ENCODE measurements at regions not wholly inside any gene's neighbourhood (a gene's known extent, or its start where the extent isn't known, plus 50 kb on each side); places are given as distances from the start of the nearest gene placed in this dataset.

GRCh38 chr7:35565927-35566326 is 129.0 kb downstream of the HERPUD2 start (continued):
- no peak for TF ChIP-seq HMGN3 (IDR thresholded peaks at IDR 0.05; ENCODE audit: borderline replicate concordance, extremely low read depth, insufficient read length, low read depth, low read length)
- no peak for TF ChIP-seq RAD51 (IDR thresholded peaks at IDR 0.05; ENCODE audit: borderline replicate concordance, low read depth)
- TF ChIP-seq, protein P1, sequence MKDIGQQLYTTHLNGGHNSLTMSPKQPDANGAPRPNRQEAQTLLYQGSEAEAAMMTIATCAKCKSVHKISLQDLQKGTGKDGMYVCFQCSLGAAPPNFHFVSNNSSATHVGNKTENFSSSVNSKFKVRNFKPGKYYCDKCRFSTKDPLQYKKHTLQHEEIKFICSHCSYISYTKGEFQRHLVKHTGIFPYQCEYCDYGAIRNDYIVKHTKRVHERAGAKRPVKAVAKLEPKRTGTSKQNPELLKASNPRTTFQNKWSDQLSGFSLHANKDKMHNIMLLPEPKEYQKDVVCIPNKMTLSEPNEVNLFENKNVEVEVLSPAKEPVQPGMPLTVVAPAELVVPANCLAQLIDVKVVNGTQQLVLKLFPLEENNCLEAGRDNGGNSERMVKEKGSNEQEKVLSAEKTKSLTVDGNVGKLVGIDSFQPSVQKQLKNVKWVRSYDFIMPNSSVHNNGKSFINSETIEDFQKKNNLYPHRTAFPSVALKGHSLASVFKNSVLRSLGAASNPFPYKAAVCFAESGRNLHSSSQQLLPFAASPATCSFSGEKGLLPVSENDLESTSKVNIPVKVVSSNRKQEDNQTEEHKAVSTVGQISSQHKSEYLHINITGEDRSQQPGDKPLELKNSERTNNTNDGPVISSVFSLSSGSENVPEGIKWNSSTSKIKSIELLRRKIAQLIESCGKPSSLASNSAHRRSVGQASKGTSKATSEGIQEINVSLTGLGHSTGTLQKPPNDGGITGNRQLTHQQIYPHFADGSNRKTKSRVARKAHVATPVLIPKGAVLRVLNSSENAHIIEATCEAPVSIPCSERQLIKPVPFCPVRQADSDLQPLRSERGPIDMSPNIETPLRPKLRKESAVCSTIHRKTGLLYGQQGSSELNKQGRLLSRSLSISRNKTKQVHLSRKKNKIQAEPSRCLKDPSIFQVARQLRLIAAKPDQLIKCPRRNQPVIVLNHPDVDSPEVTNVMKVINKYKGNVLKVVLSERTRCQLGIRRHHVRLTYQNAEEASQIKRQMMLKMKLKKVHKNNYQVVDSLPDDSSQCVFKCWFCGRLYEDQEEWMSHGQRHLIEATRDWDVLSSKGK (CRISPR knock-in tag; IDR thresholded peaks at IDR 0.05): no peak
- no peak for TF ChIP-seq SMARCE1 (IDR thresholded peaks at IDR 0.05)
- TF ChIP-seq ZNF507 (tag; conservative IDR thresholded peaks at IDR 0.05): no peak
- no peak for TF ChIP-seq NR2F6 (CRISPR knock-in tag; IDR thresholded peaks at IDR 0.05)

GRCh38 chr7:35558841-35559240 is 136.1 kb downstream of the HERPUD2 start:
- intact Hi-C loops (cut with micrococcal nuclease): no loop called here
- no peaks in the 10 kb centered on the region for H3K4me1 ChIP-seq (replicated peaks in 1 of 2; ENCODE audit: control insufficient read depth in 2 of 2, insufficient read depth in 2 of 2, low read length in 2 of 2)
- no peak overlapping the region for H3K27ac ChIP-seq (ENCODE audit: extremely low read depth, low read depth, low read length)
- ChIA-PET CTCF (ENCODE audit: low intra/inter-chr PET ratio) (no interaction called here), POLR2A (no interaction called here)
- WGBS (ENCODE audit: insufficient coverage, low coverage, missing lambda C conversion rate): 0% methylated on average over 3 of the region's 4 CpGs
- H3K36me3 ChIP-seq (ENCODE audit: control insufficient read depth, insufficient read depth, low read length): no peaks in the 10 kb centered on the region
- no peak overlapping the region for H3K9ac ChIP-seq (ENCODE audit: insufficient read depth in 1 of 2, low read depth in 2 of 2, low read length in 2 of 2)
- no TSS peak for BruUV-seq (replicated peaks)
- no peaks in the 10 kb centered on the region for H3K79me2 ChIP-seq (ENCODE audit: control insufficient read depth, insufficient read depth, low read length)
- H3K9me1 ChIP-seq (ENCODE audit: control insufficient read depth, insufficient read depth, low read length): no peaks in the 10 kb centered on the region
- H3K4me3 ChIP-seq: no peak overlapping the region
- no peak overlapping the region for H3K4me2 ChIP-seq (ENCODE audit: insufficient read depth, low read length)
- H2AFZ ChIP-seq (ENCODE audit: low read depth, low read length): no peak overlapping the region
- no peak for ATAC-seq
- H3K9me3 ChIP-seq (replicated peaks; ENCODE audit: control insufficient read depth, insufficient read depth, low read depth, low read length): no peaks in the 10 kb centered on the region
- no peak for DNase-seq (ENCODE audit: extremely low read depth in 1 of 4, low spot score in 3 of 4)
- no peaks in the 10 kb centered on the region for H3K27me3 ChIP-seq (ENCODE audit: control insufficient read depth in 2 of 2, insufficient read depth in 2 of 2, low read length in 2 of 2)
- in situ Hi-C loops (cut with MboI): no loop called here
- H4K20me1 ChIP-seq (replicated peaks; ENCODE audit: control insufficient read depth, insufficient read depth, low read length): no peaks in the 10 kb centered on the region
- FAIRE-seq: no peak
- TF ChIP-seq KHSRP (IDR thresholded peaks at IDR 0.05) (no peak), DDX20 (tag; IDR thresholded peaks at IDR 0.05; ENCODE audit: low read depth) (no peak), ELF4 (CRISPR knock-in tag; IDR thresholded peaks at IDR 0.05) (no peak), SRSF7 (optimal IDR thresholded peaks at IDR 0.05; ENCODE audit: low read depth, low read length) (no peak), SRSF9 (IDR thresholded peaks at IDR 0.05; ENCODE audit: borderline replicate concordance, low read depth, low read length) (no peak), SRSF3 (IDR thresholded peaks at IDR 0.05; ENCODE audit: insufficient read depth, low read length) (no peak), ZNF57 (CRISPR knock-in tag; IDR thresholded peaks at IDR 0.05) (no peak), HNRNPK (IDR thresholded peaks at IDR 0.05; ENCODE audit: low read depth, low read length, poor library complexity, severe bottlenecking) (no peak), ILF3 (IDR thresholded peaks at IDR 0.05; ENCODE audit: borderline replicate concordance) (no peak)
- TF ChIP-seq, protein P2, sequence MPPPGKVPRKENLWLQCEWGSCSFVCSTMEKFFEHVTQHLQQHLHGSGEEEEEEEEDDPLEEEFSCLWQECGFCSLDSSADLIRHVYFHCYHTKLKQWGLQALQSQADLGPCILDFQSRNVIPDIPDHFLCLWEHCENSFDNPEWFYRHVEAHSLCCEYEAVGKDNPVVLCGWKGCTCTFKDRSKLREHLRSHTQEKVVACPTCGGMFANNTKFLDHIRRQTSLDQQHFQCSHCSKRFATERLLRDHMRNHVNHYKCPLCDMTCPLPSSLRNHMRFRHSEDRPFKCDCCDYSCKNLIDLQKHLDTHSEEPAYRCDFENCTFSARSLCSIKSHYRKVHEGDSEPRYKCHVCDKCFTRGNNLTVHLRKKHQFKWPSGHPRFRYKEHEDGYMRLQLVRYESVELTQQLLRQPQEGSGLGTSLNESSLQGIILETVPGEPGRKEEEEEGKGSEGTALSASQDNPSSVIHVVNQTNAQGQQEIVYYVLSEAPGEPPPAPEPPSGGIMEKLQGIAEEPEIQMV (tag; conservative IDR thresholded peaks at IDR 0.05; ENCODE audit: low read depth): no peak
